Kidney (tissue), 13 donors: ENCODE measurements at regions not wholly inside any gene's neighbourhood (a gene's known extent, or its start where the extent isn't known, plus 50 kb on each side); places are given as distances from the start of the nearest gene placed in this dataset.

Source experiments
- DNase-seq, 5 donors: peaks; one replicate each; pipeline ENCODE4 v3.0.0-alpha.2; 2013 to 2020
- FAIRE-seq: peaks from 2 replicates; lab custom pipeline; 2012; peaks lifted over from hg19 to GRCh38; lab: Jason Lieb, UNC
- H3K27ac ChIP-seq, 2 donors: one replicate each; pipeline ENCODE4 v1.7.0; 2013; ENCODE audit warnings: low read depth in 2 of 2, low read length in 2 of 2, inconsistent platforms in 1 of 2
- H3K27me3 ChIP-seq: one replicate; pipeline ENCODE4 v1.7.1; 2013; ENCODE audit warnings: low read length, inconsistent platforms; ENCODE audit not compliant: control insufficient read depth, insufficient read depth
- H3K36me3 ChIP-seq, 3 donors: one replicate each; pipeline versions ENCODE4 v1.7.0 to v1.7.1; 2013; ENCODE audit warnings: low read length in 3 of 3, control low read depth in 1 of 3, inconsistent platforms in 1 of 3; ENCODE audit not compliant: insufficient read depth in 3 of 3, control insufficient read depth in 2 of 3
- H3K4me1 ChIP-seq, 3 donors: one replicate each; pipeline versions ENCODE4 v1.7.0 to v1.7.1; 2013; ENCODE audit warnings: low read length in 3 of 3, inconsistent platforms in 1 of 3, low read depth in 1 of 3; ENCODE audit not compliant: control insufficient read depth in 2 of 3, insufficient read depth in 2 of 3
- H3K4me3 ChIP-seq, 3 donors: one replicate each; pipeline versions ENCODE4 v1.7.0 to v1.8.1; 2013; ENCODE audit warnings: low read length in 3 of 3, control low read depth in 1 of 3, inconsistent platforms in 1 of 3
- H3K9ac ChIP-seq, 3 donors: one replicate each; pipeline versions ENCODE4 v1.7.0 to v1.7.1; 2013; ENCODE audit warnings: low read length in 3 of 3, control low read depth in 1 of 3, inconsistent platforms in 1 of 3
- H3K9me3 ChIP-seq, 3 donors: one replicate each; pipeline versions ENCODE4 v1.7.0 to v1.7.1; 2013; ENCODE audit warnings: low read length in 3 of 3, control low read depth in 1 of 3, inconsistent platforms in 1 of 3; ENCODE audit not compliant: control insufficient read depth in 2 of 3, insufficient read depth in 1 of 3
- intact Hi-C: fragments of 100-400 bp; cut with DNase I; formaldehyde crosslinking; loops from one replicate; pipeline ENCODE4 v1.11.1; 2022
- TF ChIP-seq, protein P1 (sequence below): IDR thresholded peaks from 3 replicates; pipeline ENCODE4 v1.5.1; 2012; ENCODE audit warnings: mild to moderate bottlenecking, moderate library complexity, borderline replicate concordance; ENCODE audit not compliant: insufficient read depth; ENCODE audit errors: extremely low read depth
- donor health status: control.
- donor health status: control.
- donor health status: control.
- donor health status: control.
- donor health status: control.
- donor health status: DM: yes; HTN: yes; CAD: no.
- donor health status: Normal renal cell carcinoma (clear cell type).

DNA sequence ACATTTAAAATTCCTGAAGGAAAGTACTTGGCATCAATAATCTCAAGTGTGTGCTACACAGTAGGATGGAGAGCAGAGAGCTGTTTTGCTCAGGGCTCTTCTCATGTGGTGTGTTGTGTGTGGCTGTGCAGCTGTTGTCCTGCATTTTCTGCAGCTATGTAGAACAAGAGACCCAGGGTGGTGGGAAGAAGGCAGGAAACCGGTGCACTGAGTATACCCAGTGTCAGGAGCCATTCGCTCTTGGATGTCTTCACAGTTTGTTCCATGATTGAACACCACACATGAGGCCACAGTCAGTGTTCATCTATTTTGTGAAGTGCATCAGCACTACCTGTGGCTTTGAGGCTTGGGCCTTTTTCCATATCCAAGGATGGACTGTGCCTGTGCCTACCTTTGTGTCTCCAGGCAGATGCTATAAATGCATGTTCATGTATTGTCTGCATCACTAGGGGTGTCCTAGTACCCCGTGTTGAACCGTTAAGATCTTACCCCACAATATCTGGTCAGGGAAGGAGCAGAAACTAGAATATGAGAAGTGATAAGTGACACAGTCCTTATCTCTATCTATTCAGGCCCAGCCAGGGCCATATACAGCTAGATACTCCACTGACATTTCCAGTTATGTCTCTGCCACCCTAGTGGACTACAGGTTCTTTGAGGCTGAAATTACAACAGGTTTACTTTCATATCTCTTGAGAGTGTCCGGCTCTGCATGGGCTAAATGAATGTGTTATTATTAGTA lies 194.3 kb downstream of the NR2F2 start:
- Histone ChIP-seq H3K36me3 (no peaks in the 10 kb centered on the region), H3K27ac (no peak overlapping the region), H3K9ac (no peak overlapping the region), H3K4me3 (no peak overlapping the region), H3K9me3 (peaks cover 0 to 10% (median 2%) of the 10 kb centered on the region in 3 donors), H3K4me1 (no peaks in the 10 kb centered on the region), H3K27me3 (no peaks in the 10 kb centered on the region)
- intact Hi-C loops: no loop called here
- TF ChIP-seq, protein P1, sequence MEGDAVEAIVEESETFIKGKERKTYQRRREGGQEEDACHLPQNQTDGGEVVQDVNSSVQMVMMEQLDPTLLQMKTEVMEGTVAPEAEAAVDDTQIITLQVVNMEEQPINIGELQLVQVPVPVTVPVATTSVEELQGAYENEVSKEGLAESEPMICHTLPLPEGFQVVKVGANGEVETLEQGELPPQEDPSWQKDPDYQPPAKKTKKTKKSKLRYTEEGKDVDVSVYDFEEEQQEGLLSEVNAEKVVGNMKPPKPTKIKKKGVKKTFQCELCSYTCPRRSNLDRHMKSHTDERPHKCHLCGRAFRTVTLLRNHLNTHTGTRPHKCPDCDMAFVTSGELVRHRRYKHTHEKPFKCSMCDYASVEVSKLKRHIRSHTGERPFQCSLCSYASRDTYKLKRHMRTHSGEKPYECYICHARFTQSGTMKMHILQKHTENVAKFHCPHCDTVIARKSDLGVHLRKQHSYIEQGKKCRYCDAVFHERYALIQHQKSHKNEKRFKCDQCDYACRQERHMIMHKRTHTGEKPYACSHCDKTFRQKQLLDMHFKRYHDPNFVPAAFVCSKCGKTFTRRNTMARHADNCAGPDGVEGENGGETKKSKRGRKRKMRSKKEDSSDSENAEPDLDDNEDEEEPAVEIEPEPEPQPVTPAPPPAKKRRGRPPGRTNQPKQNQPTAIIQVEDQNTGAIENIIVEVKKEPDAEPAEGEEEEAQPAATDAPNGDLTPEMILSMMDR: no peak
- FAIRE-seq (no peak), DNase-seq (no peak)

DNA sequence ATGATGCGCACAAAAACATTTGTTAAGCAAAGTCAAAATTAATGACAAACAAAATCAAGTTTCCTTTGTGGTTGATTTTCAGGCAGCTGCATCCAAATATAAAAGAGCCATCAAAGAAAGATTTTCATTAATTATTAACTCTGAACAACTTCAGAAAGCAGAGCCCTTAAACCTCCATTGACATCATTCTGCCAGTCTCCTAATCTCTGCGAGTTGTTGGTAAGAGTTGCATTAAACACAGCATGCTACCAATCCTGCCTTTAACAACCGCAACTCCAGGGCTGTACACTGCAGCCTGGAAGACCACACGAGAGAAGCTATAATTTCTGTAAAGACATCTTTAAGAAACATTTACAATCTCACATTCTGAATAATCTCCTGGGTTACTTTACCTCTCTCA lies 204.6 kb downstream of the NR2F2 start:
- Histone ChIP-seq H3K36me3 (no peaks in the 10 kb centered on the region), H3K9me3 (no peaks in the 10 kb centered on the region), H3K4me1 (no peaks in the 10 kb centered on the region), H3K9ac (no peak overlapping the region), H3K27ac (no peak overlapping the region), H3K4me3 (no peak overlapping the region), H3K27me3 (no peaks in the 10 kb centered on the region)
- peak in 1 of 5 donors; percentile 36 for DNase-seq
- TF ChIP-seq, protein P1: no peak
- no peak for FAIRE-seq
- intact Hi-C loops: no loop called here

DNA sequence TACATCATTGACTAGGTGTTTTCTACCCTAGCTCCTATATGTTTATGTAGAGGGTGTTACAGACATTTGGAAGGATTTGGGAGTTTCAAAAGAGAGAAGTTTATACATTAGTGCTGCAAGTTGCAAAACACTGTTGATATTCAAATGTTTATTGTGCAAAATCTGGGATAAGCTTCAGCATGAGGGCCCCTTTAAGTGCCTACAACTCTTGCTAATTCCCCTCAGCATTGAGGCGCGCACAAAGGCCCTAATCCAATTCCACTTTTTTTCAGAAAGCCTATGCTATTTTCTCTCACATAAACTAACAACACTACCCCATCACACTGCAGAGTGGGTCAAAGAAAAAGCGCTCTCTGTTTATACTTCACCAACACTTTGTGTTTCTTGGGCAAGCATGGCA lies 208.0 kb downstream of the NR2F2 start:
- no peak for FAIRE-seq

More for the DNA sequence above, 208.0 kb downstream of the NR2F2 start:
- no peak for DNase-seq
- Histone ChIP-seq H3K27ac (no peak overlapping the region), H3K4me3 (no peak overlapping the region), H3K9ac (no peak overlapping the region), H3K27me3 (no peaks in the 10 kb centered on the region), H3K4me1 (no peaks in the 10 kb centered on the region), H3K36me3 (no peaks in the 10 kb centered on the region), H3K9me3 (no peaks in the 10 kb centered on the region)
- intact Hi-C loops: no loop called here
- TF ChIP-seq, protein P1: no peak
